GM21390 (cell line): ENCODE measurements at regions not wholly inside any gene's neighbourhood (a gene's known extent, or its start where the extent isn't known, plus 50 kb on each side); places are given as distances from the start of the nearest gene placed in this dataset.

Source experiments
- ATAC-seq: cut with Tn5 transposase; IDR thresholded peaks from one replicate; pipeline ENCODE4 v1.9.1; 2021; ENCODE audit not compliant: unreplicated experiment

GRCh38 chr9:19732441-19732951 lies 56.3 kb downstream of the SLC24A2 start:
- ATAC-seq, result no peak

- no peak for ATAC-seq
These were observed 60.7 kb downstream of the SLC24A2 start for GRCh38 chr9:19728101-19728500.

GRCh38 chr9:19725970-19726369 lies 62.9 kb downstream of the SLC24A2 start:
- no peak for ATAC-seq

GRCh38 chr9:19720377-19720776 lies 68.5 kb downstream of the SLC24A2 start:
- ATAC-seq, result no peak

- ATAC-seq, result no peak
These were observed 85.1 kb downstream of the SLC24A2 start for GRCh38 chr9:19703702-19704101.

- no peak for ATAC-seq
These were observed 86.8 kb downstream of the SLC24A2 start for GRCh38 chr9:19701991-19702390.

- ATAC-seq, result no peak
These were observed 87.6 kb downstream of the SLC24A2 start for GRCh38 chr9:19701274-19701673.

GRCh38 chr9:19700699-19701098 lies 88.1 kb downstream of the SLC24A2 start:
- no peak for ATAC-seq

- no peak for ATAC-seq
These were observed 89.1 kb downstream of the SLC24A2 start for GRCh38 chr9:19699756-19700155.

- ATAC-seq, result no peak
These were observed 89.9 kb downstream of the SLC24A2 start for GRCh38 chr9:19698960-19699359.

- ATAC-seq, result no peak
These were observed 94.2 kb downstream of the SLC24A2 start for GRCh38 chr9:19694601-19695000.

GRCh38 chr9:19690128-19690527 lies 98.7 kb downstream of the SLC24A2 start:
- no peak for ATAC-seq

- no peak for ATAC-seq
These were observed 99.3 kb downstream of the SLC24A2 start for GRCh38 chr9:19689328-19690101.

GRCh38 chr9:19683715-19684114 lies 105.1 kb downstream of the SLC24A2 start:
- ATAC-seq, result no peak

- no peak for ATAC-seq
These were observed 106.4 kb downstream of the SLC24A2 start for GRCh38 chr9:19682397-19682796.

- no peak for ATAC-seq
These were observed 107.0 kb downstream of the SLC24A2 start for GRCh38 chr9:19681846-19682245.

- ATAC-seq, result no peak
These were observed 110.9 kb downstream of the SLC24A2 start for GRCh38 chr9:19677924-19678323.

GRCh38 chr9:19675492-19675891 lies 113.3 kb downstream of the SLC24A2 start:
- ATAC-seq, result no peak

GRCh38 chr9:19666575-19666974 lies 122.3 kb downstream of the SLC24A2 start:
- ATAC-seq, result no peak

GRCh38 chr9:19665146-19665863 lies 123.5 kb downstream of the SLC24A2 start:
- peak; percentile 100 for ATAC-seq

GRCh38 chr9:19663570-19663969 lies 125.3 kb downstream of the SLC24A2 start:
- no peak for ATAC-seq

GRCh38 chr9:19662213-19662612 lies 126.6 kb downstream of the SLC24A2 start:
- ATAC-seq, result no peak
